Neutrophil (primary cell): ENCODE measurements at regions not wholly inside any gene's neighbourhood (a gene's known extent, or its start where the extent isn't known, plus 50 kb on each side); places are given as distances from the start of the nearest gene placed in this dataset.

Experiments
- H3K27ac ChIP-seq: fragments of 200-600 bp; sonication (generic); 2 replicates; pipeline ENCODE4 v1.5.1; 2016; ENCODE audit warnings: mild to moderate bottlenecking, moderate library complexity
- H3K27me3 ChIP-seq: fragments of 200-600 bp; sonication (generic); 2 replicates; pipeline ENCODE4 v1.6.0; 2016; ENCODE audit warnings: mild to moderate bottlenecking
- H3K36me3 ChIP-seq: fragments of 200-600 bp; sonication (generic); 2 replicates; pipeline ENCODE4 v1.5.1; 2017
- H3K4me1 ChIP-seq, 2 experiments: fragments of 200-600 bp in 1 of 2; sonication (generic) in 1 of 2; 1 replicate in 1 of 2; 2 replicates in 1 of 2; pipeline versions ENCODE4 v1.5.1 to v1.6.1; 2013 to 2016; ENCODE audit warnings: low read depth in 1 of 2, low read length in 1 of 2, mild to moderate bottlenecking in 1 of 2, moderate library complexity in 1 of 2; ENCODE audit not compliant: control insufficient read depth in 1 of 2, insufficient read depth in 1 of 2
- H3K4me3 ChIP-seq, 2 experiments: fragments of 200-600 bp in 1 of 2; sonication (generic) in 1 of 2; 1 replicate in 1 of 2; 2 replicates in 1 of 2; pipeline ENCODE4 v1.5.1; 2013 to 2016; ENCODE audit warnings: low read depth in 1 of 2, low read length in 1 of 2, mild to moderate bottlenecking in 1 of 2, moderate library complexity in 1 of 2
- H3K9me3 ChIP-seq: fragments of 200-600 bp; sonication (generic); 2 replicates; pipeline ENCODE4 v1.5.1; 2016
- TF ChIP-seq, protein P1 (sequence below): fragments of 200-600 bp; sonication (generic); IDR thresholded peaks from 2 replicates; pipeline ENCODE4 v1.5.1; 2016; ENCODE audit warnings: antibody characterized with exemption

DNA sequence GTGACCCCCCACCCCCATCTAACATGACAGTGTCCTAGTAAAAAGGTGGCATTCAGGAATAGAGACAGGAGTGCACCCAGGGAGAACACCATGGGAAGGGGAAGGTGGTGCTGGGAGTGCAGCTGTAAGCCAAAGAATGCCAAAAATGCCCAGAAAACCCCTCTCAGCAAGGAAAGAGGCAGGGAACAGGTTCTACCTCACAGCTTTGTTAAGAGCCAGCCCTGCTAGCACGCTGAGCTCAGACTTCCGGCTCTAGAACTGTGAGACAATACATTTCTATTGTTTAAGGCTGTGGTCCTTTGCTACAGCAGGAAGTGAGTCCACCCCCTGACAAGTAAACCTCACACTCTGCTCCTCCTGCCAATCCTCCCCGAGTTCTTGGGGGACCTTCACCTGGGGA is 302.4 kb upstream of the N4BP1 start:
- Histone ChIP-seq H3K36me3 (no peaks in the 10 kb centered on the region), H3K4me3 (no peak overlapping the region), H3K4me1 (no peaks in the 10 kb centered on the region), H3K27me3 (no peaks in the 10 kb centered on the region), H3K9me3 (no peaks in the 10 kb centered on the region), H3K27ac (no peak overlapping the region)
- TF ChIP-seq, protein P1, sequence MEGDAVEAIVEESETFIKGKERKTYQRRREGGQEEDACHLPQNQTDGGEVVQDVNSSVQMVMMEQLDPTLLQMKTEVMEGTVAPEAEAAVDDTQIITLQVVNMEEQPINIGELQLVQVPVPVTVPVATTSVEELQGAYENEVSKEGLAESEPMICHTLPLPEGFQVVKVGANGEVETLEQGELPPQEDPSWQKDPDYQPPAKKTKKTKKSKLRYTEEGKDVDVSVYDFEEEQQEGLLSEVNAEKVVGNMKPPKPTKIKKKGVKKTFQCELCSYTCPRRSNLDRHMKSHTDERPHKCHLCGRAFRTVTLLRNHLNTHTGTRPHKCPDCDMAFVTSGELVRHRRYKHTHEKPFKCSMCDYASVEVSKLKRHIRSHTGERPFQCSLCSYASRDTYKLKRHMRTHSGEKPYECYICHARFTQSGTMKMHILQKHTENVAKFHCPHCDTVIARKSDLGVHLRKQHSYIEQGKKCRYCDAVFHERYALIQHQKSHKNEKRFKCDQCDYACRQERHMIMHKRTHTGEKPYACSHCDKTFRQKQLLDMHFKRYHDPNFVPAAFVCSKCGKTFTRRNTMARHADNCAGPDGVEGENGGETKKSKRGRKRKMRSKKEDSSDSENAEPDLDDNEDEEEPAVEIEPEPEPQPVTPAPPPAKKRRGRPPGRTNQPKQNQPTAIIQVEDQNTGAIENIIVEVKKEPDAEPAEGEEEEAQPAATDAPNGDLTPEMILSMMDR = no peak

DNA sequence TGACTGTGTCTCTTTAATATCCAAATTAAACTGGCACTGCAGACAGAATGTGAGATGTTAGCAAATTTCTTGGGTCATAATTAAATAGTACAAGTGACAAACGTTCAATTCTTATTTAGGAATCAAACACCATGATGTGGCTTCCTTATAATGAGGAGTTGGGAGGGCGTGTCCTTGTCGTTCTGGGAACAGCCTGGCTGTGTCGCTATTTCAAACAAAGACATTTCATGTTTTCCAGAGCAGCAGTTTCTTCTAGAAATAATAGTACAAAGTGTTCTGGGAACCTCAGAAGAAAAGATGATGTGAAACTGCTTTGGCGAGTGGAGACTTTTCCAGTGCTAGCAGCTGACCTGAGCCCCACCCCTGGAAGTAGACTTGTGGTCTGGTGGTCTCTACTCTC is 301.7 kb upstream of the N4BP1 start:
- no peaks in the 10 kb centered on the region for H3K4me1 ChIP-seq
- TF ChIP-seq, protein P1 = no peak
- no peak overlapping the region for H3K4me3 ChIP-seq
- H3K27me3 ChIP-seq = no peaks in the 10 kb centered on the region
- H3K9me3 ChIP-seq = no peaks in the 10 kb centered on the region
- H3K27ac ChIP-seq = no peak overlapping the region
- H3K36me3 ChIP-seq = no peaks in the 10 kb centered on the region

DNA sequence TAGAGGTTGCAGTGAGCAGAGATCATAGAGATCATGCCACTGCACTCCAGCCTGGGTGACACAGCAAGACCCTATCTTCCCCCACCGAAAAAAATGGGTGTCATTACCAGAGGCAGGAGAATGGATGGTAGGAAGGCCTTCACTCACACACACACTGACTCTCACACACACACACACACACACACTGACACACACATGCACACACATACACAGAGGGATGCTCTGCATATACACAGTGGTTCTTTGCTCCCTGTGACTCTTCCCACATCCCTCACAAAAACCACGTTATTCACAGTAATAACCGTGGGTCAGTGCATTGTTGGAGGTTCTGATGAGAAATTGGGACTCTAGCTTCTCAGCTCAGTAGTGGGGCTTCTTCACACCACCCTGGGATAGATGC is 300.2 kb upstream of the N4BP1 start:
- TF ChIP-seq, protein P1 = no peak
- no peak overlapping the region for H3K27ac ChIP-seq
- no peaks in the 10 kb centered on the region for H3K27me3 ChIP-seq
- no peaks in the 10 kb centered on the region for H3K36me3 ChIP-seq
- no peak overlapping the region for H3K4me3 ChIP-seq
- H3K4me1 ChIP-seq = no peaks in the 10 kb centered on the region
- no peaks in the 10 kb centered on the region for H3K9me3 ChIP-seq

DNA sequence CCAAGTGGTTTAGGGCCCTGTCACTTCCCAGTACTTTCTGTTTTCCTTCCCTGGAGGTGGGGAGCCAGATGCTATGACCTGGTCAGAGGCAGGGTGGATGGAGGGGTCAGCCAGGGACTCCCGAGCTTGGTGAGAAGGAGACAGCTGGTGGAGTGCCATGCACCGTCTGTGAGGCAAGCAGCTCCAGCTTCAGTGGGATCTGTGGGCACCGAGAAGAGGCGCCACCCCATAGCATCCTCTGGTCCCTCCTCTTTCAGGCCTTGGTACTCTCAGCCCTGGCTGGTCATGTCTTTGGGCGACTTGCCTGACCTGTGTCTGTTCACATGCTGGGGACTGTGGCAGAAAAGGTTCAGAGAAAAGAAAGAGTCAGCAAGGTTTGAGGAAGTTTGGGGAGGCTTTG is 299.3 kb upstream of the N4BP1 start:
- no peaks in the 10 kb centered on the region for H3K9me3 ChIP-seq
- no peaks in the 10 kb centered on the region for H3K36me3 ChIP-seq
- TF ChIP-seq, protein P1 = no peak
- H3K27ac ChIP-seq = no peak overlapping the region
- no peak overlapping the region for H3K4me3 ChIP-seq
- no peaks in the 10 kb centered on the region for H3K27me3 ChIP-seq
- H3K4me1 ChIP-seq = no peaks in the 10 kb centered on the region

DNA sequence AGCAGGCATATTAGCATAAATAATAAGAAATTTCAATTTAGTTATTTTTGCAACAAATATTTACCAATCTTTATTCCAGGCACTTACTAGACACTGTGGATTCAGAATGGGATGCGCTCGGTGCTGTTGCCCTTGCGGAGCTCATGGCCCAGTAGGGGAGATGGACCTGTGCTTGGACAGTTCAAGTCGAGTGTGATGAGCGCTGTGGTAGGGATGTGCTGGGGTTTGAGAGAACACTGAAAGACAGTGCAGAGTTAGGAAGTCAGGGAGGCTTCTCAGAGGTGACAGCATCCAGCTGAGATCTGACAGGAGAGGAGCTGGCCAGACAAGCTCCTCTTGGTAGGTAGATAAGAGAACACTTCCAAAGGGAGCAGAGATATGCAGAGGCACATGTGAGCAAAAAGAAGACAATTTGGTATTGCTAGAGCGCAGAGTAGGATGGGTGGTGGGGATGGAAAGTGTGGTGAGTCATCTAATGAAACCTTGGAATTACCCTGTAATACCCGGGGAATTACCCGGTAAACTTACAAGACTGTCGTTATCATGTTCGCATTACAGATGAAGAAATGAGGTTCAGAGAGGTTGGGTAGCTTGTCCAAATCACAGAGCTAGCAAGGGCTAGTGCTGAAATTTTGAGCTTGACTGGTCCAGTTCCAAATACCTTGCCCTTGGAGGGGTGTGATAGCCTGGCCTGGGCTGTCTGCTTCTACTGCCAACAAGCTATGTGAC is 298.1 kb upstream of the N4BP1 start:
- Histone ChIP-seq H3K36me3 (no peaks in the 10 kb centered on the region), H3K9me3 (no peaks in the 10 kb centered on the region)
- TF ChIP-seq, protein P1 = no peak

More for the DNA sequence above, 298.1 kb upstream of the N4BP1 start:
- Histone ChIP-seq H3K4me3 (no peak overlapping the region), H3K27me3 (no peaks in the 10 kb centered on the region), H3K27ac (no peak overlapping the region), H3K4me1 (no peaks in the 10 kb centered on the region)
